DOHH2 (cell line): ENCODE measurements at regions not wholly inside any gene's neighbourhood (a gene's known extent, or its start where the extent isn't known, plus 50 kb on each side); places are given as distances from the start of the nearest gene placed in this dataset.

Source experiments
- H3F3A ChIP-seq: fragments of 200-600 bp; sonication (generic), shearing (Covaris generic); 2 replicates; pipeline ENCODE4 v1.6.0; 2016; ENCODE audit warnings: antibody characterized with exemption, mild to moderate bottlenecking; ENCODE audit not compliant: control insufficient read depth, insufficient read depth
- H3K27ac ChIP-seq: fragments of 200-600 bp; sonication (generic); 2 replicates; pipeline ENCODE4 v1.5.1; 2014; ENCODE audit warnings: low read depth, mild to moderate bottlenecking, low read length, moderate library complexity
- H3K27me3 ChIP-seq: fragments of 200-600 bp; sonication (generic); 2 replicates; pipeline ENCODE4 v1.6.1; 2014; ENCODE audit warnings: mild to moderate bottlenecking, low read length, mixed read lengths; ENCODE audit not compliant: control insufficient read depth
- H3K36me3 ChIP-seq: fragments of 200-600 bp; sonication (generic); 2 replicates; pipeline ENCODE4 v1.6.1; 2014; ENCODE audit warnings: mild to moderate bottlenecking, low read length, moderate library complexity, mixed read lengths; ENCODE audit not compliant: control insufficient read depth
- H3K4me1 ChIP-seq: fragments of 200-600 bp; sonication (generic); 2 replicates; pipeline ENCODE4 v1.6.1; 2014; ENCODE audit warnings: mild to moderate bottlenecking, low read length, mixed read lengths; ENCODE audit not compliant: control insufficient read depth
- H3K4me2 ChIP-seq: fragments of 200-600 bp; sonication (generic); 2 replicates; pipeline ENCODE4 v1.6.0; 2014; ENCODE audit warnings: mild to moderate bottlenecking, low read length, moderate library complexity
- H3K4me3 ChIP-seq: fragments of 200-600 bp; sonication (generic); 2 replicates; pipeline ENCODE4 v1.5.1; 2014; ENCODE audit warnings: mild to moderate bottlenecking, low read length, mixed read lengths
- H3K79me2 ChIP-seq: fragments of 200-600 bp; sonication (generic); 2 replicates; pipeline ENCODE4 v1.6.1; 2014; ENCODE audit warnings: mild to moderate bottlenecking, low read length, mixed read lengths; ENCODE audit not compliant: control insufficient read depth
- H3K9me2 ChIP-seq: fragments of 200-600 bp; sonication (generic); replicated peaks from 2 replicates; pipeline ENCODE4 v1.6.1; 2014; ENCODE audit warnings: mild to moderate bottlenecking, low read length, mixed read lengths; ENCODE audit not compliant: control insufficient read depth
- H3K9me3 ChIP-seq: fragments of 200-600 bp; sonication (generic); 2 replicates; pipeline ENCODE4 v1.6.1; 2014; ENCODE audit warnings: antibody characterized with exemption, low read length, mixed read lengths; ENCODE audit not compliant: control insufficient read depth, insufficient read depth
- H4K20me1 ChIP-seq: fragments of 200-600 bp; sonication (generic); 2 replicates; pipeline ENCODE4 v1.6.0; 2014; ENCODE audit warnings: low read depth, mild to moderate bottlenecking, antibody characterized with exemption, low read length, moderate library complexity; ENCODE audit not compliant: control insufficient read depth, insufficient read depth
- CTCF ChIP-seq: fragments of 200-600 bp; sonication (generic); IDR thresholded peaks from one replicate; pipeline ENCODE4 v1.5.1; 2014; ENCODE audit warnings: antibody characterized with exemption, mild to moderate bottlenecking, low read depth, low read length; ENCODE audit not compliant: poor library complexity, severe bottlenecking
- EZH2phosphoT487 ChIP-seq: fragments of 200-600 bp; sonication (generic); IDR thresholded peaks from 2 replicates; pipeline ENCODE4 v1.6.1; 2017; ENCODE audit warnings: borderline replicate concordance, mild to moderate bottlenecking, antibody characterized with exemption, low read length, moderate library complexity, mixed read lengths

GRCh38 chr7:142611566-142612236 lies 137.6 kb upstream of the PRSS1 start:
- no peak overlapping the region for H3K4me3 ChIP-seq
- H3K4me1 ChIP-seq: no peaks in the 10 kb centered on the region
- peaks cover 49% of the 10 kb centered on the region for H3K27me3 ChIP-seq
- no peak for TF ChIP-seq CTCF
- TF ChIP-seq EZH2phosphoT487: no peak
- no peaks in the 10 kb centered on the region for H3K9me3 ChIP-seq
- no peaks in the 10 kb centered on the region for H3K36me3 ChIP-seq
- no peaks in the 10 kb centered on the region for H3F3A ChIP-seq
- H3K4me2 ChIP-seq: no peak overlapping the region
- no peaks in the 10 kb centered on the region for H4K20me1 ChIP-seq
- no peaks in the 10 kb centered on the region for H3K9me2 ChIP-seq
- no peaks in the 10 kb centered on the region for H3K79me2 ChIP-seq
- H3K27ac ChIP-seq: no peak overlapping the region

- Histone ChIP-seq H3K36me3 (no peaks in the 10 kb centered on the region), H3F3A (no peaks in the 10 kb centered on the region), H3K27ac (no peak overlapping the region), H3K79me2 (no peaks in the 10 kb centered on the region), H3K9me3 (no peaks in the 10 kb centered on the region), H3K27me3 (peaks cover 42% of the 10 kb centered on the region), H3K4me2 (no peak overlapping the region), H4K20me1 (no peaks in the 10 kb centered on the region), H3K4me1 (no peaks in the 10 kb centered on the region), H3K9me2 (no peaks in the 10 kb centered on the region), H3K4me3 (no peak overlapping the region)
- TF ChIP-seq EZH2phosphoT487 (no peak), CTCF (no peak)
Observed at GRCh38 chr7:142608630-142609428, 140.4 kb upstream of the PRSS1 start.

- Histone ChIP-seq H3K9me2 (no peaks in the 10 kb centered on the region), H3K4me2 (no peak overlapping the region), H3K27me3 (peaks cover 39% of the 10 kb centered on the region), H3K4me1 (no peaks in the 10 kb centered on the region), H3K79me2 (no peaks in the 10 kb centered on the region), H3K9me3 (no peaks in the 10 kb centered on the region), H3F3A (no peaks in the 10 kb centered on the region), H3K4me3 (no peak overlapping the region), H3K36me3 (no peaks in the 10 kb centered on the region), H4K20me1 (no peaks in the 10 kb centered on the region), H3K27ac (no peak overlapping the region)
- TF ChIP-seq CTCF: no peak
- no peak for TF ChIP-seq EZH2phosphoT487
Observed at GRCh38 chr7:142607351-142607750, 141.9 kb upstream of the PRSS1 start.
